ENCODE measurements at regions not wholly inside any gene's neighbourhood (a gene's known extent, or its start where the extent isn't known, plus 50 kb on each side); places are given as distances from the start of the nearest gene placed in this dataset.
A peak's percentile ranks its signal among the peaks of the same experiment; 100 is the strongest.

DNA sequence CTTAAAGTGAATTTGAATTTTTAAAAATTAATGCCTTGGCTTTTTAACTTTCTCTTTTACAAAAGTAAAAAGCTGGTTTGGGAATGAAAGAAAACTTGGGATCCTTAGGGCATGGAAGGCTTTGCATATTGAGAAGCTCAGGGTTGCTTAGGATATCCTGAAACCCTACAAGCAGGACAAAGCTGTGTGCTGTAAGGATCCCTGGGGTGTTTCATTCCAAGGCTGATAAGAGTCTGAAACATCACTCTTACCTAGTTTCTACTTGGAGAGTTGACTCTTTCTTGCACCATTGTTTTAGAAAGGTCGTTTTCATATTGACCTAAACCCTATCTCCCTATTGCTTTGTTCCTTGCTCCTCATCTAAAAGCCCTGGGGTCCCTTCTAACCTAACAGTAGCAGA is 325.9 kb upstream of the NT5C1B start:
- H3K27ac ChIP-seq = no peak overlapping the region
- no peak for DNase-seq (ENCODE audit: low read depth, low spot score)

DNA sequence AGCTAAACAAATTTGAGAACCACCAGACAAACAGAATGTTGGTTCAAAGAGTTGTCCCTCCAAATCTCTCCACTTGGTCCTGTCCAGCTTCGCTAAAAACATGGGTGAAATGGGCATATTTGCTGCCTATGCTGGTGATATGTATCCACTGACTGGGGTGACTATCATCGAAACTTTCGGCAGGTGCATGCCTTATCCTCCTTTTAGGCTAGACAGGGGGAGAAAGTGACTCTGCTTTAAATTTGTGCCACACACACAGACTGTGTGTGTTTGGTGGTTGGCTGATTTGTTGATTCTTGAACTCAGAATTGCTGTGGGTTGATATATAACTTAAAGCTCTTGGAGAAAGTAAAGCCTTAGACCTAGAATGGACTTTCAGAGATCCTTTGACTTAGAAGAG is 324.1 kb upstream of the NT5C1B start:
- H3K27ac ChIP-seq = no peak overlapping the region
- DNase-seq (ENCODE audit: low read depth, low spot score) = no peak

DNA sequence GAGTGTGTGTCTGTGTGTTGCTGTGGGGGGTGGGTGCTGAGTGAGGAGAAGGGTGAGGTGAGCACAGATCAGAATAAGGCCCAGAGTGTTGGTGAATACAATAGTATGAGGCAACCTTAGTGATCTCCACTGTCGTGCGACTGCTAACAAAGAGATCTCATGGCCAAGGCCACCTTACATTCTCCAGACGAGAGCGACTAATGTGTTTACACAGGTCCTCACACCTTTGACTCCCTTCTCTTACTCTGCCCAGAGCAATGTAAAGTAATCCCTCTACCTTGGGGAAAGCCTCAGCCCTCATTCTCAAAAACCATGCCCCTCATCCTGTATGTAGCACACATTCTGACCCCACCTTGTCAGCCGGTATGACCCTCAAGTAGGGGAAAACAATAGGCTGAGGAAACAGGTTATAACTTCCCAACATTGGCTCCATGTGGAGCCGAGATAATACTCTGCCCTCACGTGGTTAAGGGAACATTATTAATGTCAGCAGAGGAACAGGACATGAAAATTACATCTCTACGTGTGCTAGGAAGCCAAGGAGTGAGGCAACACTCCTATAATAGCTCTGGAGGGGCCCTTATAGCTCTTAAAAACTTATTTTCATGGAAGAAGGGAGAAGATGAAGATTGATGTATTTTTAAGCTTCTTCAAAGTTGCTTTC is 323.0 kb upstream of the NT5C1B start:
- DNase-seq (ENCODE audit: low read depth, low spot score) = no peak
- no peak overlapping the region for H3K27ac ChIP-seq

DNA sequence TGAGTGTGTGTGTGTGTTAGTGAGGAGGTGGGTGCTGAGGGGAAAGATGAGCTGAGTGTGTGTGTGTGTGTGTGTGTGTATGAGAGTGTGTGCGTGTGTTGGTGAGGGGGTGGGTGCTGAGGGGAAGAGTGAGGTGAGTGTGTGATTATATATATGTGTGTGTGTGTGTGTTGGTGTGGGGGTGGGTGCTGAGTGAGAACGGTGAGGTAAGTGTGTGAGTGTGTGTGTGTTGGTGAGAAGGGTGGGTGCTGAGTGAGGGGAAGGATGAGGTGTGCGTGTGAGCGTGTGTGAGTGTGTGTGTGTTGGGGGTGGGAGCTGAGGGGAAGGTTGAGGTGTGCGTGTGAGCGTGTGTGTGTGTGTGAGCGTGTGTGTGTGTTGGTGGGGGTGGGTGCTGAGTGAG is 322.0 kb upstream of the NT5C1B start:
- DNase-seq (ENCODE audit: low read depth, low spot score) = no peak
- H3K27ac ChIP-seq = no peak overlapping the region

DNA sequence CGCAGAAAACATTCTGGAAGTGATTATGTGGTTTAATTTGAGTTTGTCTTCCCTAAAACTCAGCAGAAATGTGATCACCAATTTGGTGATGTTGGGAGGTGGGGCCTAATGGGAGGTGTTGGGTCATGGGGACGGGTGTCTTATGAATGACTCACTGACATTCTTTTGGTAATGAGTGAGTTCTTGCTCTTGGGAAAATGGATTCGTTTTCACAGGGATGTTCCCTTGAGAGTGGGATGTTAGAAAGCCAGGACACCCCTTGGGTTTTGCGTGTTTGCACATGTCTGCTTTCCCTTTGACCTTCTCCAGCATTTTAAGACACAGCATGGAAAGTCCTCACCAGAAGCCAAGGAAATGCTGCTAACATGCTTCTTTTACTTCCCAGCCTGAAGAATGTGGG is 321.5 kb upstream of the NT5C1B start:
- H3K27ac ChIP-seq = no peak overlapping the region
- DNase-seq (ENCODE audit: low read depth, low spot score) = peak; percentile 18

DNA sequence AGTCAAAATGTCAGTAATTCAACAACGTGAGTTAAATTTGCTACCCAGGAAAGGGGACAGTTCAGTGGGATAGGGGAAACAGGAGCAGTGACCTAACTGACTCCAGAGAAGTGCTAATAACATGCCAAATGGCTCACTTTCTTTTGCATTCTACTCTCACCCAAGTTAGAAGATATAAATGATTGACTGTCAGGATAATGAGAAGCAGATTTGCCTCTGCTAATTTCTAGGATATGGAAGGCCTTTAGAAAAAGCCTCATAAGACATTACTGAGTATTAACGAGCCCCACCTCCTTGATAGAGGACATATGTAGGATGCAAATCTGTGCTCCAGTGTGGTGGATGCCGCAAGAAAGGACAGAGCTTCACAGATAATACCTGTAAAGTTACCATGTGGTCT is 318.6 kb upstream of the NT5C1B start:
- DNase-seq (ENCODE audit: low read depth, low spot score) = no peak
- no peak overlapping the region for H3K27ac ChIP-seq

DNA sequence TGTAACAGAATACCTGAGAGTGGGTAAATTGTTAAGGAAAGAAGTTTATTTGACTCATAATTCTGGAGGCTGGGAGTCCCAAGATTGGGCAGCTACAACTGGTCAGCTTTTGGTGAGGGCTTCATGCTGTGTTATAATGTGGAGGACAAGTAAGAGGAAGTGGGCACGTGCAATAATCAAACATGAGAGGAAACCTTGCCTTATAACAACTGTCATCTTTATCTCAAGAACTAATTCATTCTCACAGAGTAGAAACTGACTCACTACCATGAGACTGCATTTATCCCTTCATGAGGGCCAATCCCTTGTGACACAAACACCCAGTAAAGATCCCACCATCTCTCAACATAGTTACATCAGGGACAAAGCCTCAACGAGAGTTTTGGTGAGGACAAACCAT is 318.1 kb upstream of the NT5C1B start:
- no peak overlapping the region for H3K27ac ChIP-seq

DNA sequence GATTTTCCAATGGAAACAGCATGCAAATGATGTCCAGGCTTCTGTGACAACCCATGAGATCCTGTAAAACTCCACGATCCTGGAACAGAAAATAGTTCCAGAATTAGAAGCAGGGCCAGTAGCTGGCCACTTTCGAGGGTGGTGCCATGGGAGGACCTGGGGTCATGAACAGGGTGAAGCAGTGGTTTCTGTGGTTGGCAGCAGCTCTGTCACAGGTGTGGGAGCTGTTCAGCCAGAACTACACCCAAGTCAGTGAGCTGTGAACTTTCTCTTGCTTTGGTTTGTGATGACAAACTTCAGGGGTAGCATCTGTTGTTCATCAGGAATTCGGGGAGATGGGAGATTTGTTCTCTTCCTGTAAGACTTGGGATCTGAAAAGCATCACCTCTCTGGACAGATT is 314.4 kb upstream of the NT5C1B start:
- DNase-seq (ENCODE audit: low read depth, low spot score) = no peak
- H3K27ac ChIP-seq = no peak overlapping the region

More for the DNA sequence above, 318.1 kb upstream of the NT5C1B start:
- no peak for DNase-seq (ENCODE audit: low read depth, low spot score)

DNA sequence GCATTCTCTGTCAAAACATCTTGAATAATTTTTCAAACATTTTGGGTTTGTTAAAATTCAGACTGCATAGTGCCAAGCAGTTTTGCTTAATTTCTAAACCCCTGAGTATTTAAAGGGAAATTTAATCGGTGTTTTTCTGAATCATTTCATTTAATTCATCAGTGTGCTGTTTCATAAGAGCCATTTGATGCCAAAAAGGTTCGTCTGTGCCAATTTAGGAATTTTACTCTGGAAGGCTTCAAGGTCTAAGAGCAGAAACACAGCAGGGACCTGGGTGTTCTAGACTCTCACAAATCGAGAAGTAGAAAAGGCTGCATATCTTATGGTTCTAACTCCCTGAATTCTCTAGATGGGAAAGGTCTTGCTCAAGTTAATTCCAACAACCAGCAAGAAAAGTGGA is 311.9 kb upstream of the NT5C1B start:
- no peak for DNase-seq (ENCODE audit: low read depth, low spot score)
- no peak overlapping the region for H3K27ac ChIP-seq

DNA sequence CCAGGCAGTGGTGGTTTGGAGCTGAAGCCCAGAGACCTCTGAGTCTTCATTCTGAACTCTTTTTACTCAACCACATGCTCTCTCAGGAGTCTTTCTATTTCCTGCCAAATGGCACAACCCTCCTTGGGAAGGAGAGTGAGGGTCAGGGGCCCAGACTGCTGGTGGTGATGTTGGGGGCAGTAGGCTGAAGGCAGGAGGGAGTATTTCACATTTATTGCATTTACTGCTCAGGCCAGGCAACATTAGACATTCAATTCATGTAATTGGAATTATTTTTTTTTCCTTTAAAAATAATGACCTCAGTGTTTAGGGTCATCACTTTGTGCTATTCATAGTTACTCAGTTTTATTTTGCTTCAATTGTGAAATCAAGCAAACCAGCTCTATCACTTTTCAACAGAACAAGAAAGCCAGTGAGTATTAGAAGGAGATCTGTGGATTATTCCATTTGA is 311.3 kb upstream of the NT5C1B start:
- DNase-seq (ENCODE audit: low read depth, low spot score) = no peak
- no peak overlapping the region for H3K27ac ChIP-seq

DNA sequence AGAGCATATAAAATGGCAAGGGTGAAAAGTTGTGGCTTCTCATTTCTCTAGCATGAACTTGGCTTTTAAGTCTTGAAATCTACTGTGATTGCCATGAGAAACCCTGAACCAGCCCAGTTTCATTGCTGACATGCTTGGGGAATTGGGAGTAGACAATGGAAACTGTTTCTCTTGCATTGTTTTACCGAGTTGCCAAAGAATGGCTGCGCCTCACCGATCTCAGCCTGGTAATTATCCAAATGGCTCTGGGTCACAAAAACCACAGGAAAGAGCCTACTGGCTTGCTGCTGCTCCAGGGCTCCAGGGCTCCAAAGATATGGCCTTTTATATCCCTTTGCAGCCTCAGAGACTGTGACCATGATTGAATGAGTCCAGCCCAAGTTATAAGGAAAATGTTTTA is 310.4 kb upstream of the NT5C1B start:
- no peak overlapping the region for H3K27ac ChIP-seq
- no peak for DNase-seq (ENCODE audit: low read depth, low spot score)

DNA sequence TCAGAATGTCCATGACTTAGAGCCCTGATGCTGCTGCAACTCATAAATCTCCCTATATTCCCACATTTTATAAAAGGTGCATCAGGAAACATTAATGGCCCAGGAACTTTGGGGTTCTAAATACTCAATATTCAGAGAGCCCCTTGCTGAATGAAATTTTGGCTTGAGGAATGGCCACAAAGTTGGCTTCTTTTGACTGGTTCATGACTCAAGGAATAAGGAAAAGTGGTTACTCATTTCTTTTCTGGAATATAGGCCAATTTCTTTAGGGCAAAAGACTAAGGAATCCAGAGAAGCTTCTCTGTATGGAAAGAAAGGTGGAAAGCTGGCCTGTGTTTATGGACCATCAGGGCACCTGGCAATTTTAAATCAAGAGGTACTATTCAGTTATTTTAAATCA is 308.9 kb upstream of the NT5C1B start:
- DNase-seq (ENCODE audit: low read depth, low spot score) = no peak

DNA sequence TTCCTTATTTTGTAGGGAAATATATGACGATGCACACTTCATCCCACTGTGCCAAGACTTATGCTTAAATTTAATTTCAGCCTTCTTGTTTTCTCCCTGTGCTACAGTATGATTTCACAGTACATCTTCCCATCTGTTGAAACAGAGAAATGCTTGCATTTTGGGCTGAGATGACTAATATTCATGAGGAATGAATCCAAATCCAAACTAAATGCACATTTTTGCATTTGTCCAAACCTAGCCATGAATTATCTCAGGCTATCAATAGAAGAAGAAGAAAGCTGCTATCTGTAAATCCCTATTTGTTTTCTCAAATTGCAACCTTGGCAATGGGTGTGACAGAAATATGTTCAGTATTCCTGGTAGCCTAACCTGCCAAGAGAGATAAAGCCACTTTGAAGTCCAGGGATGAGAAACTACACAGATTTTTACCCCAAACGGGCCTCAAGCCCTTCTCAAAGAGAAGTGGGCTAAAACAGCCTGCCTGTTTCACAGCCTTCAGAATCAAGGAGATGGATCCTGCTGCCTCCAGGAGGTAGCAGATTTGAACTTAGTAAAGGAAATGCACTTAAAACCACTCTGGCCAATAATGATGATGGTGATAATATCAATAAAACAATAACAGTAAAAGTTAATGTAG is 306.9 kb upstream of the NT5C1B start:
- H3K27ac ChIP-seq = no peak overlapping the region
- DNase-seq (ENCODE audit: low read depth, low spot score) = no peak

More for the DNA sequence above, 308.9 kb upstream of the NT5C1B start:
- no peak overlapping the region for H3K27ac ChIP-seq

DNA sequence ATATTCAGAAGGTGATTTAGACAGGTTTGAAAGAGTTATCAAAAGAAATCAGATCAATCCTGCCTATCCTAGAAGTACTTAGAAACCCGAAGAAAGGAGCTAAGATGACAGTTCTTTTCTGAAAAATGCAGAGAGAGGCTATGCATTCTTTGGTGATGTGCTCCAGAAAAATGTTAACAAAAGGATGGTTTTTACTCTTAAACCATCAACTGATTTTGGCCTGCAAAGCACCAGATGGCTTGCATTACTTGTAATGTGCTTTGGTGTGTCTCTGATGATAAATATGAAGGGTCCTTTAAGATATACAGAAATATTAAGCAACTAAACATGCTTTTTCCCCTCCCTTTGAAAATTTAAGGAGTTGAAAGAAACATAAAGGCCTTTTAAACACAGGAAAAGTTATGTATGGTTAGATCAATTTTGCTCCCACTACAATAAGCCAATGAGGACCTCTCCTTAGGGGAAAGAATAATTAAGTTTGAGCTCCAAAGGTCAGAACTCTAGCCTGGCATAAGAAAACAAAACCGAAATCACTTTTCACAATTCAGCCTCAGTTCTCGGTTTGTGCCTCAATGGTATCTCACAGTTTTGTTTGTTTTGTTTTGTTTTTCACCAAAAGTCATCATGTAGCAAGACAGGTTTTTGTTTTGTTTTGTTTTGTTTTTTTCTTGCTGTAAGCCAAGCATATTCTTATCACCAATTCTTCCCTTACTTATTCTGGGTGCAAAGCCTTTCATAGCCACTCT is 302.4 kb upstream of the NT5C1B start:
- DNase-seq (ENCODE audit: low read depth, low spot score) = no peak
- H3K27ac ChIP-seq = no peak overlapping the region

DNA sequence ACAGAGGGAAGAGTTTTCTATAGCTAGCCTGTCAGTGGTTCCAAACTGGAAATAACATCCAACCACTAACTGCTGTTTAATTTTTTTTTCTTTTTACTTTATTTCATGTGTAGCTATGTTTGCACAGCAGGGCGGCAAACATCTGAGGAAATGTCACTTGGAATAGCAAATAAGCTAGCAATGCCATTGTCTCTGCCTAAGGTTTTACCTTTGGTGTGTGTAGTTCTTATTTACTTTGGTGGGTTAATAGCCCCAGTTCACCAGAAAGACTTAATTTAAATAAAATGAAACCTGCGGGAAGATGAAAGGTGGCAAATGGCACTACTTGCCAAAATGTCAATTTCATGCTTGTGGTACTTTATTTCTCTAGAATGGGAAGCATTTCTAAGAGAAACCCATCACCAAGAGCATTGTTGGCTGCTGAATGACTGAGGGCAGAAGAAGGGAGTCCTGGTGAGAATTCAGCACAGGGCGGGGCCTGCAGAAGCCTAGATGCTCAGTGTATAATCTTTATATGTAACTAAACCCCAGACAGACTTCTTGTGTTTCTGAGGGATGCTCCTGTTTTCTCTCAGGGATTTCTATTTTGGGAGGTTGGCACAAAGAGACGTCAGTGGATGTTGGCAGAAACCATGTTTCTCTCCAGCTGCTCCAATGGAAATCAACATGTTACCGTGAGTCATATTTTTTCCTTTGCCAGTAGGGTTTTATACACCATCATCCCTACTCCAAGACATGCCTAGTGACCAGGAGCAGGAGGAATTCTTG is 300.4 kb upstream of the NT5C1B start:
- H3K27ac ChIP-seq = no peak overlapping the region
- DNase-seq (ENCODE audit: low read depth, low spot score) = no peak

DNA sequence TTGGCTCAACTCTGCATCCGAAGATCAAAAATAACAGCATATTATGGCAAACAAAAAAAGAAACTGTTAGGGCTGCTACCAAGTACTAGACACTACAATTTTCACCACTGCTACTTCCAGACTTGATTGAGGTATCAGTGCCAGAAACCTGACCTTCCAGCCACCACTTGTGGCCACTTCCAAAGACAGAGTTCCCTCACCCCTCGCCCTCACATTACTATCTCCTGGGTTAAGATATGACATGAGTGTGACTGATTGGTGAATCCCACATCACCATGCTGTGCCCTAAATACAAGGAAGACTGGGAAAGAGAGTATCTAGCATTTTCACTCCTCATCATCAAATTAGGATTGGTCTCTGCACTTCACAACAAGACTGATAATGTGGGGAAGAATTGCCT is 296.1 kb upstream of the NT5C1B start:
- no peak for DNase-seq (ENCODE audit: low read depth, low spot score)
- no peak overlapping the region for H3K27ac ChIP-seq

DNA sequence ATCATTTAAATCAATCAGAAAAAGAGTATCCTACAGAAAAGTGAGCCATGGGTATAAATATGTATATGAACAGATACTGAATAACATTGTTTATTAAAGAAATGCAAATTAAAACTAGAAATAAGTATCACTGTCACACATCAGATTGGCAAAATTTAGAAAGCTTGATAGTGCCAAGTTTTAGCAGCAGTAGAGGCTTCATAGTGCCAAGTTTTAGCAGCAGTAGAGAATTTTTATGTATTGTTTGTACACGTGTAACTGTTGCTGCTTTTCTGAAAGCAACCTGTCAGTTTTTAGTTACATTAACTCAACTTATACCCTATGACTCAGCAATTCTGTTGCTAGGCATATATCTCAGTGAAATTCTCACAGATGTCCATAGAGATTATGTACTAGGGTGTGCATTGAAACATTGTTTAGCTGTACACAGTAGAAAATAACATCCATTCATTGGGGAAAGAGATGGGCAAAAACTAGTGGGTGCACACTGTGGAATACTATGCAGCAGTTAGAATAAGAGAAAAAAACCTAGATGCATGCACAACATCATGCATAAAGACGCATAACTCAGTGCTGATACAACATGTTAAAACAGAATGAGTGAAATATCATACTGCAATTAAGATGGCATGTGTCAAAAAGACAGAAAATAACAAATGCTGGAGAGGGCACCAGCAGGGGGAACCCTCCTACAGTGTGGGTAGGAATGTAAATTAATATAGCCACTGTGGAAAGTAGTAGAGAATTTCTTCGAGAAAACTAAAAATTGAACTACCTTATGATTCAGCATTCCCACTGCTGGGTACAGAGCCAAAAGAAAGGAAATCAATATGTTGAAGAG is 294.5 kb upstream of the NT5C1B start:
- DNase-seq (ENCODE audit: low read depth, low spot score) = no peak
- no peak overlapping the region for H3K27ac ChIP-seq

DNA sequence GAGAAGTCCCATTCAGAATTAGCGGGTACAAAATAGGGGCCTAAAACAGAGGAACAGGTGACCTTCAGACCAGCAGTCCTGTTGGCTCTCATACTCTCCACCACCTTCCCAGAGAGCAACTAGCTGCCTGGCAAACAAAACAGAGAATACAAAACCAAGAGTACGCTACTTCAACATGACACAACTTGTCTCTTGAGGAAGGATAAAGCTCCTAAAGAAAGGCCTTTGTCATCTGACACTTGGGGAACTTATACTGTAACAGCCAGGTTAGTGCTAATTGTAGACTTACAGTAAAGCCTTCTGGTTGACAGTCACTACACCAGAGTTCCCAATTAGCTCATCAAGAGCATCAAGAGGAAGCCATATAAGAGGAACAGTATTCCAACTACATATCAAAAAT is 282.1 kb upstream of the NT5C1B start:
- DNase-seq (ENCODE audit: low read depth, low spot score) = peak; percentile 41
- H3K27ac ChIP-seq = no peak overlapping the region

DNA sequence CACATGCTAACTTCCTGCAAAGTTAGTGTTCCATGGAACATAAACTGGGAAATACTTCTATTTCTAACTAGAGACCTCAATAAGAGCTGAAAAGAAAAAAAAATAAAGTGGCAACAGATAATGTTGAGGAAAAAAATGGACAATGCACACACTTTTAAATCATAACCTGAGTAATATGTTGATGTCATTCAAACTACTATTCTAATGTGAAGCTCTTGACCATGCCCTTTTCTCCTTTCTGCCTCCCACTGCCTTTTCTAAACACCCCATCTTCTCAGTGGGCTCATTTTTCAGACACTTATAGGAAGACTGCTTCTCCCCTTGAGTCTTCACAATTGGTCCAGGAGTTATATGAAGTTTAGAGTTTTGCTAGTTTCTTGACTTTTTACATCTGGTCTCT is 280.9 kb upstream of the NT5C1B start:
- DNase-seq (ENCODE audit: low read depth, low spot score) = no peak
- H3K27ac ChIP-seq = no peak overlapping the region

DNA sequence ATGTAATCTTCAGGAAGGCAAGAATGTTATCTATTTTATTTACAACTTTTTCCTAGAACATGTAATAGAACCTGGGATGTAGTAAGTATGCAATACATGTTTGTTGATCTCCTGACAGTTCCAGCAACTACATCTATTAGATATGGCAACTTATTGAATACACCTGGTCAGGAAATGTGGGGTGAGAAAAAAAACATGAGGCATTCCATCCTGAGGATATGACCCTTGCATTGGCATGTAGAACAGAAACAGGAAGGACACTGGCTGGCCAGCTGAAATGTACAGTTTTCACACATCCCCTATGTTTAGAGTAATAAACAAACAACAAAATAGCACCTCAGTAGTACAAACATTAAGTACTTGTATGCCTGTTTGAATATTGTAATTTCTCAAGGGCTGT is 272.6 kb upstream of the NT5C1B start:
- H3K27ac ChIP-seq = no peak overlapping the region
- DNase-seq (ENCODE audit: low read depth, low spot score) = no peak

Measured in epithelial cell of prostate (primary cell).